Epidermal melanocyte (primary cell): ENCODE measurements at regions not wholly inside any gene's neighbourhood (a gene's known extent, or its start where the extent isn't known, plus 50 kb on each side); places are given as distances from the start of the nearest gene placed in this dataset.

Source experiments
- DNase-seq: peaks from one replicate; pipeline ENCODE4 v3.0.0; 2011; ENCODE audit warnings: low spot score; ENCODE audit not compliant: insufficient read length

DNA sequence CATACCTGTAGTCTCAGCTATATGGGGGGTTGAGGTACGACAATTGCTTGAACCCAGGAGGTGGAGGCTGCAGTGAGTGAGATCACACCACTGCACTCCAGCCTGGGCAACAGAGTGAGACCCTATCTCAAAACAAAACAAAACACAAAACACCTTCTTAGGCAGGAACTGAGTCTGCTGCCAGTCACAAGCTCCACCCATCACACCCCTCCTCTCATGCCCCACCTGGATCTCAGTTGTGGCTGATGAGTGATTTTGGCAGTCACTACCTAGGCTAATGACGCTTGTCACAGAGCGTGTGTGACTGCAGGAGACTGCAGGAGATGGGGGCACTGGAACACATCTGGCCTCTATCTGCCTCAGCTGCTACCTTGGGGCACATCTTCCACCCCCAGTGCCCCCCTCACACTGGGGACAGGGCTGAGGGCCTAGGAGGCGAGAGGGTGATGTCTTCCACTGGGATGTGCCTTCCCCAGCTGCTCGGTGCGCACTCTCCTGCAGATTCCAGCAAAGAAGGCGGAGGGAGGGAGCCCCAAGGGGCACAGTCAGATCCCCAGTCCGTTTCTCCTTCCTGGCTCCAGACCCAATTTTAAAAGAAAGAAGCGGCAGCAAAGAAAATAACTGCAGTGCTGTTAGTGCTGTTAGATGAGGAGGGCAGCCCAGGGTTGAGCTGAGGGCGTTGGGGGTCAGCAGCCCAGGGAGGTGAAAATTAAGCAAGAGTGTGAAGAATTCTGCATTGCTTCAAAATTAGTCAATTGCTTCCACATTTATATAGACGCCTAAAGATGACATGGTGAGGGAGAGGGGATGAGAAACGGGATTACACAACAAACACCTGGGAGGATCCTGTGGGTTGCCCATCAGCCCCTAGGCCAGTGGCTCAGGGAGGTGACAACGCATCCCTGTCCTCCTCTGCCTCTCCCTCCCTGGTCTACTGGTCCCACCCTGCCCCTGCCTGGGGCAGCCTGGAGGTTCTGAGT is 143.6 kb upstream of the HAAO start:
- DNase-seq, result no peak

DNA sequence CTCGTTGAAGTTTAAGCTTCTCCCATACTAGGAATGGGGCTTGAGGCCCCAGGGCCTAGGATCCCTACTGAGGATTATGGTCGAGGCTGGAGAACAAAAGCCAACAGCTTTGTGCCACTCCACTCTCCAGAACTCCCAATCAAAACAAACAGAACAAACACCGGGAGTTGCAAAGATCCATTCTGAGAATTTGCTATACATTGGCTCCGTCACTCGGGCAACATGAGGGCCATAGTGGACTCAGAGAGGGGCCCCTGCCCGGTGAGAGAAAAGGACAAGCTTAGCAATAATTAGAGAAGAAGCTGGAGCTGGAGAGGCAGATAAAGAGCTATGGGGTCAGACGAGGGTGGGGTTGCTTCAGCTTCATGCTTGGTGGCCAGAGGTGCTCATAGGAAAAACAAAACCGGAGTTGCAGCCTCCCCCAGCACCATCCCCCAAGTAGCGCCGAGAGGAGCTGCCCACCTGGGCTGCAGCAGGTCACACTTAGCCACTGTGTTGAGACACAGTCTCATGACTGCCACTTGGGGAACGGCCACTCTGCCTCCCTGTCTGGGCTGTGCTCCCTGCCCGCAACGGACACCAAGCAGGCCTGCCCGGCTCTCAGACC is 142.3 kb upstream of the HAAO start:
- no peak for DNase-seq

DNA sequence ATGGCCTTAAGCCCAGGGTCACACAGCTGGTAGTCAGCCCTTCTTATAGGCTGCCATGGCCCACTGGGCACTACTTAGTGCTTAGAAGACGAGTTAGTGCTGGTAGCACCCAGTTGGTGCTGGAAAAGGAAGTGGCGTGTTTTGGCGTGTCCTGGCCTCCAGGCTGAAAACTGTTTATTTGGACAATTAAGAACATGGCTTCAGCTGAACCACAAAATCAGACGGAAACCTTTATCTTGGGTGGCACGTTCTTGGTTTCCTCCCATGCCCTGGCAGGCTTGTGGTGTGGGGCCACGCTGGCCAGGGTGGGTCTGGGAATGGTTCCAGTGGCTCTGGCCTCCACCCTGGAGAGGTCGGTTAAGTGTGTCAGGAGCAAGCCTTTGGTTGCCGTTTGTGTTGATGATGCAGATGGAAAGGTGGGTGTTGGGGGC is 141.5 kb upstream of the HAAO start:
- no peak for DNase-seq

DNA sequence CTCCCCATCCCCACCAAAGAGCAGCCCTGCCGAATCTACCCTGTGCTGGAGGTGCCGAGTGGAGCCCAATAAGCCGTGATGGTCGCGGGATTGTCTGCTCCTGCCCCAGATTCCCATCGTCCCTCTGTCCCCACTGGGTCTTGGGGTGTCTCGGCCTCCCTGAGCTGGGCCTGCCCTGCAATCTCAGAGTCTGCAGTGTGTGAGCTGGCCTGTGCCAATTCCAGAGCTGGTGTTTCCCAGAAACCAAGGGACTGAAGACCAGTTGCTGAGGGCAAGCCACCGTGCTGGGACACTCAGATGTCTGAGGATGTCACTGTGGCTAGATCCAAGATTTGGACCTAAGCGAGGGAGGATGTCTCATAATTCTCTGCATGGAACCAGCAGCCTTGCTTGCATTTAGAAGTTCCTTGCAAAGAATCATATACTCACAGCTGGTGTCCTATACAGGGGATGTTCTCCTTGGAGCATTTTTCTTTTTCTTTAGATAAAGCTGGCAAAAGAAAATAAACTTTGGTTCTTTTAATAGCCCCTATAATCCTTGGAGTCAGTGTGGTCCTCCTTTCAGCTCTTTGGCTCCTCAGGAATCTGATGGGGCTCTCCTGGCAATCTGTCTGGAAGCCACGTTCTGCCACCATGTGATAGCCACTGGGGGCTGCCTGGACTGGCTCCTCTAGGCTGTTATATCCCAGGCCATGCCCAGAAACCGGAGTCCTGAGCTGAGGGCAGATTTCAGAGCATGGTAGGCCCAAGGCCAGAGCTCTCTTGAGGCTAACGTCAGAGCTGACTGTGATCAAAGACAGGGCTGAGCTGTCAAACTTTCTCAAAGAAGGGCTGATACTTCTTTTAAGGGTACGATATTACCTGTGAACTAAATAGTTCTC is 140.1 kb upstream of the HAAO start:
- DNase-seq, result no peak

- no peak for DNase-seq
These were observed 139.4 kb upstream of the HAAO start for GRCh38 chr2:42931818-42932195.

GRCh38 chr2:42931146-42931817 is 138.9 kb upstream of the HAAO start:
- no peak for DNase-seq

- no peak for DNase-seq
These were observed 137.7 kb upstream of the HAAO start for GRCh38 chr2:42930025-42930581.

DNA sequence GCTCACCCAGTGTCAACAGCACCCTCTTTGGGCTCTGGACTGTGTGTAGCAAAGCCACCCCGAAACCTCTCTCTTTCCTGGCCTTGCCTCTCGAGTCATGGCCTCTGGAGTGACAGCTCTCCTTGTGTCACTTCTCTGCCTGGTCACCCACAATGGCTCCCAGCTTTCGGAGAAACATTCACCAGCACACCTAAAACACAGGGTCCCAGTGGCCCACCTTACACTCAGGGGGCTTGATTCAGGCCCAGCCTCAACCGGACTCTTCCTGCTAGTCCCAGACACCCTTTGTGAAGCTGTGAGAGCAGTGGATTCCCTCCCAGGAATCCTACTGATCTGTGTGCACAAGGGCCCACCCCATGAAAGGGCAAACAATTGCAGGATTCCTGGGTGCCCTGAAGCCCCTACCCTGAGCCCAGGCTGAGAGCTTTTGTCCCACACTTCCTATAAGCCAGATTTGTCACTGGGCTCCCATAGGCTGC is 137.2 kb upstream of the HAAO start:
- no peak for DNase-seq

GRCh38 chr2:42928692-42929545 is 136.5 kb upstream of the HAAO start:
- no peak for DNase-seq

GRCh38 chr2:42928161-42928691 is 135.8 kb upstream of the HAAO start:
- no peak for DNase-seq

DNA sequence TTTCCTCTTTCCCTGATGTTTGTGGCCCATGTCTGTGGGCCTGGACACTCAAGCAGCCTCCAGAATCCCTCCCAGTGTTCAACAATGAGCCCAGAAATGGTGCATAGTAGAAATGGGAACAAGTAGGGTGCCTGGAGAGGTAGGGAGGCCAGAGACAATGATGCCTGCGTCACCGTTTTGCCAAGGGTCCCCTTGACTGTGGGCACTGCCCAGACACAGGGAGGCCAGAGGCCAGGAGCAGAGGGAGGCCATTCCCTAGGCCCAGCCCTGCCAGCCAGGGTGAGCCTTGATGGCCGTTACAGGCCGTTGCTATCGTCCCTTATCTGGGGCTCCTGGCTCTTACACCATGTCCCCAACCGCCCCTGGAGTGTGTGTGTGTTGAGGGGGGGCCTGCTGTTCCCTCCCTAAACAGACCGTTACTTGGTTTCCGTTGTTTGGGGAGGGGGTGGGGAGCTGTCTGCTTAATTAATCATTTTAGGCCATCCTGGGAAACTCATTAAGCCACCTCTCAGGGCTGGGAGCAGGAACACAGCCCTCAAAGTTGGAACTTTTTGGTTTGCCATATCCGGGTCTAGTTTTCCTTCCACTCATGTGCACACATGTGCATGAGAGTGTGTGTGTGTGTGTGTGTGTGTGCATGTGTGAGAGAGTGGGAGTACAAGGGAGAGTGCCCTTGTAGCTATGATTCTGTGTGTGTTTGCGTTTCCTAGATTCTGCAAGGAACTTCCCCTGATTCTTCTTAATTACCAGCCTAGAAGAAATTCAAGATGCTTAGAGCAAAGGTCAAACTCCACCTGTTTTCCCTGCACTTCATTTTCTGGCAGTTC is 135.2 kb upstream of the HAAO start:
- DNase-seq, result no peak

- DNase-seq, result no peak
These were observed 134.3 kb upstream of the HAAO start for GRCh38 chr2:42926434-42927333.

GRCh38 chr2:42925742-42926433 is 133.5 kb upstream of the HAAO start:
- DNase-seq, result no peak

- no peak for DNase-seq
These were observed 132.1 kb upstream of the HAAO start for GRCh38 chr2:42924418-42924886.

- DNase-seq, result no peak
These were observed 131.4 kb upstream of the HAAO start for GRCh38 chr2:42923580-42924417.
